HG02678 (cell line): ENCODE measurements at regions not wholly inside any gene's neighbourhood (a gene's known extent, or its start where the extent isn't known, plus 50 kb on each side); places are given as distances from the start of the nearest gene placed in this dataset.

Experiments used
- ATAC-seq: cut with Tn5 transposase; IDR thresholded peaks from one replicate; pipeline ENCODE4 v1.9.1; 2021; ENCODE audit warnings: mild to moderate bottlenecking, moderate library complexity; ENCODE audit not compliant: unreplicated experiment

DNA sequence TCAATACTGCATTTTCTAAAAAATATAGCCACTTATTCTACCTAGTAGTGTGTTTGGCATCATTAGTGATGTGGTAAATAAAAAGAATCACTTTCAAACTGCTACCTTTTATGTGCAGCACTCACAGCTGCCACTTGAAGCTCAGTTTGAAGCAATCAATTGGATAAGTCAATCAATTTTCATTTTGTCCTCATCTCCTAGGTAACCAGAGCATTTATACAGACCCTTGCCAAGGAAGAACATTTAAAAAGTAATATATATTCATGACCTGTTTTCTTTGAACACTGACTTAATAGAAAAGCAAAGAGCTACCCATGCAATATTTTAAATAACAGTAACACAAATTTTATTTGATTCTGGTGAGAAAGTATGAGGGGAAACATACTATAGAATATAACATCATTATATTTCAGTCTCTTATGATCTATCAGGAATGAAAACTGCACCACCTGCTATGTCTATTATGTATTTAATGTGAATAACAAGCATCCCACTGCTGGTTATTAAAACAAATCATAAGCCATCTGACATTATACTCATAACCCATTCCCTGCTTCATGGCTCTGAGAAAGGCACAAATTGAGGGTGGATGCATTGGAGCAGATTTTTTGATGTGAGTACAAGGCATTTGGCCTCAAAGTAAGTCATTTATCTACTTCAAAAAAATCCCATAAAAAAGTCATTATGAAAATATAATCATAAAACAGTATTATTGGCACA is 168.4 kb upstream of the C21orf91 start:
- ATAC-seq = no peak

DNA sequence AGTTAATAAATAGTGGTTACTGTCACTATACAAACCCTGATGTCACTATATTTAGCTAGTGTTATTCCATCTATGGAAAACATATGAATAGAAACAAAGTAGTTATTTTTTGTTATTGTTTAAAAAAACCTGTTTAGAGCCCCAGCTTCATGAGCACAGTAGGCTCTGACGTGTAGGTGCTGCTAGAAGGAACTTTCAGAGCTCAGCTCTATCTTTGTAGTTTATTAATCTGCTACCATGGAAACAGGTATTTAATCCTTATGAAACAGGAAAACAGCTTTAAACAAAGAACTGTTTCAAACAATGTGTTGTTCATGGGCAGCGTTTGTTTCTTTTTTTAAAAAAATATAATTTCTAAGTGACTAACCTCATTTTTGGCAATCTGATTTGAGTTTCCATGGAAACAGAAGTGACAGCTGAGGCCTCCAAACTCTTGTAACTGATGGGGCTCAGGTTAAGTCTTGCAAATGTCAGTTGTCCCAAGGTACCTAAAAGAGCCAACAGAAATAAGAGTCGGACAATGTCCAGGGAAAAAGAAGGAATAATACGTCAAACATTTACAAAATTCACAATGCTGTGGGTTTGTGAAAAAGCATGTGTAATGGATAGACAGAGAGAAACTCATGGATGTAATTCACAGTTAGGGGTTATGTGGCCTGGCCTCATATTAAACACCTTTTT is 162.0 kb upstream of the C21orf91 start:
- ATAC-seq = no peak

DNA sequence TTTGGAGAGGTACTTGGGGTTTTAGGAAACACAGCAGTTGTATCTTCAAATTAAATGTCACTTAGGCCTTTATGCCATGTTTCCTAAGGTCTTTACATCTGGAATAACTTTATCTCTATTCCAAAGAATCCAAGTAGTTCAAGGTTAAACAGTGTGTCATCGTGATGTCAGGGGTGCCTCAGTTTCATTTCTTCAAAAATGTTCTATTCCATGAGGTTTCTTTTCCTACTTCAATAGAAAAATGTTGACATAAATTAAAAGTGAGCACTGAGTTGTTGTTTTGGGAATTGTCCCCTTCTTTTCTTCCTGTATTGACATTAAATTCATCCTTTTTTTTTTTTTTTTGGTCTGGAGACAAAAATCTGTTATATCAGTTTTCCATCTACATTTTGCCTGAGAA is 160.6 kb upstream of the C21orf91 start:
- no peak for ATAC-seq

DNA sequence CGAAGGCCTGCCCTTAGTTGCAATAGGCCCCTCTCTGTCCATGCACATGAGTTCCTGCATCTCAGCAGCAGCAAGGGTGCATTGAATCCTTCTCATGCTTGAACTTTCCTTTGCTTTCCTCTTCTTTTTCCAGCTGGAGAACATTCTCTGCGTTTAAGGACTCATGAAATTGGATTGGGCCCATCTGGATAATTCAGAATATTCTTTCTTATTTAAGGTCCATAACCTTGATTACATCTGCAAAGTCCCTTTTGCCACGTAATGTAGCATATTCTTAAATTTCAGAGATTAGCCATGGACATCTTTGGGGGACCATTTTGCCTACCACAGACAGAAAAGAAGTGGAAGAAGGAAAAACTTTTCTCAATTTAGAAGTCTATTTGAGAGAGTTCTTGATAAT is 159.7 kb upstream of the C21orf91 start:
- no peak for ATAC-seq

DNA sequence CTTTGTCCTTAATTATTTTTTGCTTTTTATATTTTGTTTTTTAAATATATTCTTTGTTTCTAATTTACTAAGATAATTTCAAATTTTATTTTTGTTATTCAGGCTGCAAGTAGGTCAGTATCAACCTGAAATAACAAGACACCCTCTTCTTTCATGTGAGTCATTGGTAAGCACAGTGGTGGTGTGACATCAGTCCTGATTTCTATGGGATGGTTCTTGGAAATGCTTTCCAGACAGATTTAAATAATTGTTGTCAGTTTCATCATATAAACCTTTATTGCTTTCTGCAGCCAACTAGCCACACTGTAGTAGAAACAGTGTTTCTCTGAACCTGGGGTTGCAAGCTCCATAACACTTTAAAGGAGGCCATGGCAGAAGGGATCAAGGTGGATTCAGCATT is 157.5 kb upstream of the C21orf91 start:
- ATAC-seq = no peak

DNA sequence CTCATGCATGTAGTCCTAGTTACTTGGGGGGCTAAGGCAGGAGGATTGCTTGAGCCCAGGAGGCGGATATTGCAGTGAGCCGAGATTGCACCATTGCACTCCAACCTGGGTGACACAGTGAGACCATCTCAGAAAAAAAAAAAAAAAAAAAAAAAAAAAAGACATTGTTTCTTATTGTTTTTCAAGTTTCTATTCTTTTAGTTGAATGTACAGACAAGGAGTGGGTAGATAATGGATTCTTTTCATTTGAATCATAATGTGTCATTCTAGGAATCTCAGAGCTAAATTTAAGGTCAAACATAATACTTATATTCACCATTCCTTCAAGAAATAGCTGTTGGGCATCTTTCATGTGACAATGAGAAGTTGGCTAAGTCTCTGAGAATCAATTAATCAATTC is 157.0 kb upstream of the C21orf91 start:
- no peak for ATAC-seq

DNA sequence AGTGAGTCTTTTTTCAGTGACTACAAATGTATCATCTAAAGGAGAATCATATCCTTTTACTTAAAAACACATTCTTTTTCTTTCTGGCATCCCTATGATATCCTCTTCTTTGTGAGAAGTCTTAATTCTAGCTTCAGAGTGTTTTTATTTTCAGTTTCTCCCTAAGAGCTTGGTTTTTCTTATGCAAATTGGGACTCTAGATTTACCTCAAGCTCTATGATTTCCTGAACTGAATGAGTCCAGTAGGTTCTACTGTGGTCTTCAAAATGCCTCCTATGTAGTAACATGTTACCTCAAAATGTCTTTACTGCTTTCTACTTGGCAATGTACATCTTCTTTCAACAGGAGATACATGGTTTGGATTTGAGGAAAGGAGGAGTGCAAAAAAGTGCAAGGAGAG is 148.2 kb upstream of the C21orf91 start:
- no peak for ATAC-seq

DNA sequence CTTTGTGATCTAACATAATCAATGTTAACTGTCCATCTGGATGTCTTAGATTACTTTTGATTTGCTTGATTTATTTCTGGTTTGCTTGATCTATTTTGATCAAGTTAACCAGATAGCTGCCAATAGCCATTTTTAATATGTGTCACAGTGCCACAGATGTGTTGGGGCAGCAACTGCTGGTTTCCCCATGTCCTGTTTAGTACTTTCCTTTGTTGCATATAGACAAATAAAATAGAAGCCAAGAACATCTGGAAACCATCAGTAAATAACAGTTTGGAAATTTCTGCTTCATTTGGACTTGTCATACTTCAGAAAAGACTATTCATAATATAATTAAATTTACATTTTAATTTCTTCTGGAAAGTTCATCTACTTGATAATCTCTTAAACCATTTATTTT is 145.6 kb upstream of the C21orf91 start:
- ATAC-seq = no peak

DNA sequence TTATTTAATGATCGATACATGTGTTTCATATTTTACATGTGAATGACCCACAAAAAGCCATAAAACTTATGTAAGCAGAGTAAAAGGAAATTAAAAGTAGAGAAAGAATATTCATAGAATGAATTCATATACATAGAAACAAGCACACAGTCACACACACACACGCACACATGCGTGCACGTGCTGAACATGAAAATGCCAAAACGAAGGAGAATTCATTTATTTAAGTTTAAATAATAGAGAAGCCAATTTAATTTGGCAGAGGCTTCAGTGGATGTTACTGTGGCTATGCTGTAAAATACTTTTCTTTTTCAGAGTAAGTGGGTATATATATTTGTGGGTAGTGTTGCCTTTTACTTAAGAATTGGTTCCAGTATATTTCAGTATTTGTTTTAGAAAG is 145.0 kb upstream of the C21orf91 start:
- no peak for ATAC-seq

DNA sequence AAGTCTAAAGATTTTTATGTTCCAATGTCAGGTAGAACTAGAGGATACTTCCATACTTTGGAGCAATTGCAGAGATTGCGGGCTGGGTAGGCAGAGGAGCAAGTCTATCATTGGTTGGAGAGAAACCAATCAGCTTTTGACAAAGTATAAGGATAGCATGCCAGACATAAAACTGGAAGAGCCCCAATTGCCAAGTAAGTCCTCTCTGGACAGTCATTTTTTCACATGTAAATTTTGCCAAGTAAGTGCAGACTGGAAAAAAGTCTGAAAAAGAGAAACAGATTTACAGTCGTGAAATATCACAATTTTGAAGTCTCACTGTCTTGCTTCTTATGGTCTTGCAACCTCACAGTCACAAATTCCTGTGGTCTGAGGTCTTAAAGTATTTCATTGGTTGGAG is 131.4 kb upstream of the C21orf91 start:
- ATAC-seq = no peak

DNA sequence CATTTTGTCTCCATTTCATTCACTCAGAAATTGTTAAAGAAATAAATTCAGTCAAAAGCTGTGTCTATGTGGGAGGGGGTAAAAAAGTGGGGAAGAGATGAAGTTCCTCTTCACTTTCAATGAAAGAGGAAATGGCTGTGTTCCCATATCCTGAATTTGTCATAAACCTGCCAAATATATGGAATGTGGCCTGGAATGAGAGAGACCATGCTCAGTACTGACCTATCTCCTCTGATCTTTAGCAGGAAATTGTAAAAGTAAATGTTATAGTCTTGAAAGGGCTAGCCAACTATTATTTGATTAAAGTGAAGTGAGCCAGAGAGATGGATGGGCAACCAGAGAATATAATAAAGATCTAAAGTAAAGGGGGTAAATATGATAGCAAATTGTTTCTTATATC is 130.3 kb upstream of the C21orf91 start:
- ATAC-seq = no peak

DNA sequence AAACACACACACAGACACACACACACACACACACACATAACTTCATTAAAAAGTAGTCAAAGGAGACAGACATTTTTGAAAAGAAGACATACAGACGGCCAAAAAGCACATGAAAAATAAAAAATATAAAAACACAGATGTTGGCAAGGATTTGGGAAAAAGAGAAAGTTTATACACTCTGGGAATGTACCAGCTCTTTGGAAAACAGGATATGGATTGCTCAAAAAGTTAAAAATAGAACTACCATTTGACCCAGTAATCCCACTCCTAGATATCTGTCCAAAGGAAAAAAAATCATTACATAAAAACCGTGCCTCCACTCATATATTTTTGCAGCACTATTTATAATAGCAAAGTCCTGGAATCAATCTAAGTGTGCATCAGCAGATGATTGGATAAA is 128.4 kb upstream of the C21orf91 start:
- ATAC-seq = no peak

DNA sequence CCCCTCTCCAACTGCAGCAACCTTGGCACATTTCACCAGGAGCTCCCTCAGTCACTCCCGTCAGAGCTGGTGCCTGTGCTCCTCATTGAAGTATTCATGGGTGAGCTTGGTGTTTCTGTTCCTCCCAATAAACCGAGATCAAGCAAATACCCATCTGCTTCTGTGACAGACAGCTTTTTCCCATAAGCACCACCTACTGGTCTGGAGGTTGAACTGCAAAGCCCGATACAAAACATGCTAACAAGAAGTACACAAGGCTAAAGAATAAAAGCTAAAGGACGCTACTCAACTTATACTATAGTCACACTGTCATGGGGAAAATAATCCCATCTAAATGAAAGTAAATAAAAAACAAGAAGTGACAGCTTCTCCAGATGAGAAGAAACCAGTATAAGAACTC is 111.9 kb upstream of the C21orf91 start:
- peak; percentile 45 for ATAC-seq

DNA sequence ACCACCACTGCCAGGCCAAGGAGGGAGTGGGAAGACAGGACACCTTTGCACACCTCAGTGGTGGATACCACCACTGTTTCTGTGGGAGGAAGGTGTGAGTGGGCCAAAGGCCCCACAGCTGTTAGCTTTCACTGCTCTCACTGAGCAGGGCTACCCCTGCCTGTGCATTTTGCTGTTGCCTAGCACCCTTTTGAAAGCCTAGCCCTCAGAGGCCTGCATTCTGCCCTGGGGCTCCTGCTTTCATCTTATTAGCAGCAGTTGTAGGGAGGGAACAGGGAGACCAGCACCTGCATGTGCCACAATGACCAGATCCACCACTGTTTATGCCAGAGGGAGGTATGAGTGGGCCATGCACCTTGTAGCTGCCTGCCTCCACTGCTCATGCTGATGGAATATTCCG is 110.9 kb upstream of the C21orf91 start:
- no peak for ATAC-seq

DNA sequence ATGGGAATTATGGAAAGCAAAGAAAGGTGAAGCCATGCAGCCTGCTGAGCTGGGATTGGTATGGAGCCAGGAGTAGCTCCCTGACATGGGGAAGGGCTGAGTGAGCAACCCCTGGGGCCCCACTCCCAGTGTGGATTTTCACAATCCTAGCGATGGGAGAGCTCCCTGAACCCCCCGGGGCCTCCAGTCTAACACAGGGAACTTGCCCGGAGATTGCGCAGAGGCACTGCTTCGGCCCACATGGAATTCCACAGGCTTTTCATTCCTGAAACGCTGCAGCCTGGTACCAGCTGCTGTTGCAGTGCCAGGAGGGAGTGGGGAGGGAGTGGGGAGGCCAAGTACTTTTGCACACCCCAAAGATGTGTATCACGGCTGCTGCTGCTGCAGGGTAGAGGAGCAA is 110.4 kb upstream of the C21orf91 start:
- ATAC-seq = no peak

DNA sequence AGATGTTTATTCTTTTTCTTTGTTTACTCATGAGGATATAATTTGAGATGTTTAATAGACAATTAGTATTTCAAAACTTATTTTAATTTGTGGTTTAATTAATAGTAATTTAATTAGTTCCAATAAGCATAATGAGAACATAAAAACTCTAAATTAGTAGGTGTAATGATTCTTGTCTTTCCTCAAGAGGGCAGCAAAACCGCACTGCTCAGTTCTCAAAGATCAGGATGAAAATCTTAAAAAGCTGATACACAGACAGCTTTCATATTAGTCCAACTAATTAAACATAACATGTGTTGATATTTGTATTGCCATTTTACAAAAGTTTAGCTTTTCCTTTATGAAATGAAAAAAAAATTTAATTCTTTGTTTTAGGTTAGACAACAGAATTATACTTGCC is 106.7 kb upstream of the C21orf91 start:
- no peak for ATAC-seq

DNA sequence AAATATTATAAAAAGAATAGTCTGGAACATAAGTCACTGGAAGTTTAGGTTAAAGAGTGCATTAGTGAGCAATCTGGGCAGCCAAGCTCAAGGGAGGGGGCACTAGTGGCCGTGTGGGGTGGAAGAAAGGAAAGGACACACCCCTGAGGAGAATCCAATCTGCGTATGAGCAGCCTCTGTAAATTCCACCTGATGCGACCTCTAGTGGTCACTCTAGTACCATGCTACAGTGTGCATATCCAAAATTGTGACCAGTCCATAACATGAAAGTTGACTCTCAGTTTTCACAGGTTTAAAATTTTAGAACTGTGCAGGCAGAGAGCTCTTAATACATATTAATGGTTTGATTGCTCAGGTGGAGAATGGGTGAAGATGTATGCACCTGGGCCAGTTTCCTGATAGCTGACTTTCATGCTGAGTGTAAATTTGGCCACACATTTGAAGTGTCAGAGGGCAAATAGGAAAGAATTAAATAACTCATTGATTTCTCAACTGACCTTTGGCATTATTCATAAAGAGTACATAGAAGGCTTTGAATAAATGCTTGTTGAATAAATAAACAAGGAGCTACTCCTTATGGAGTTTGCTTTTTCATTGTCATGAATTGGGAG is 105.9 kb upstream of the C21orf91 start:
- peak; percentile 94 for ATAC-seq

DNA sequence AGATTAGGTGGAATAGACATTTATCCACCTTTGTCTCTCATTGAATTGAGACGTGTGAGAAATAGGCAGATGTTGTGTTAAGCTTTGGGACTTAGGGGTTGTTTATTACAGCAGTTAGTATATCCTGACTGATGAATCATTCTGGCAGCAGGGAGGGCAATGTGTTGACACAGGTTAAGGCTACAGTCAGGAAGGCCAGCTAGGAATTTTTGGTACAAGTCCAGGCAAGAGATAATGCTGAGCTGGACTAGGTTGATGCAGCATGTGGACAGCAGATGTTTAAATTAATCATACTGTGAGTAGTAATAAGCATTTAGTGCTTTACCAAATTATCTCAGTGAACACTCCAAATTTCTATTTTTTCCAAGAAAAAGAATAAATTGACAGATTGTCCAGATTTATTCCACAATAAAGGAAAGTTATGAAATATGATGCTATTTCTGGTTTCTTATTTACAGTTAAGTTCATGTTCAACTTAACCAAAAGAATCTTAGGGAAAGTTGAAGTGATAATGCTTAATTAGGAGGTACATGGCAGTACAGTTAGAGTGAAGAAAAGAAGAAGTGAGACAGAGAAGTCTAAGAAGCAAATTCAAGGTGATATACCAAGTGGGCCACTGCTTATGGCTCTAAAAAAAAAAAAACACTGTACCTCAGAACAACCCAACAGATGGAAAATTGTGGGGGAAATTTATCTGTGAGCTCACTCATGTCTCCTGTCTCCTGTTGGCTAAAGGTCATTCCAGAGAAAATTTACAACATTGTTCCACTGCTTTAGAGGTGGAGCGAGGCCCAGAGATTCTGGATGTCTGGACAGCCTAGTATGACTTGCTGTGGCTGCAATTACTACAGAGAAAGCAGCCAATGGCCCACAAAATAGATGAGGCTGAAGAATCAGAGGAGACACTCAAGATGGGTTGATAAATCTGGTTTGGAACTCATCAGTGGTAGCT is 102.7 kb upstream of the C21orf91 start:
- ATAC-seq = no peak

DNA sequence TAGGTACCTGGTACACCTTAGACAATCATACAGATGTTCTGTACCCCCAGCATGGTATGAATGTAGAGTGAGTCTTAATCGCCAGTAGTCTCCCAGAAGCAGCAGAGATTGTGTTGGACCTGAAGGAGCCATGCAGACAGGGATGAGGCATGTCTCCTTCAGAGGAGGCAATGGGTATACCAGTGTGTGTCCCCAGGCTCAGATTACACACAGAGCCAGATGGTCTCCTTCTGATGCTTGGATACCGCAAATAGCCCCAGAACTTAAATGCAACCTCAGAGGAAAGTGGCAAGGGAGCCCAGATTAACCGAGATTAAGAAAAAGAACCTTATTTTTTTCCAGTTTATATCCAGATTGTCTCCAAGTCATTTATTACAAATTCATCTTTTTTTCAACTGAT is 96.8 kb upstream of the C21orf91 start:
- no peak for ATAC-seq

DNA sequence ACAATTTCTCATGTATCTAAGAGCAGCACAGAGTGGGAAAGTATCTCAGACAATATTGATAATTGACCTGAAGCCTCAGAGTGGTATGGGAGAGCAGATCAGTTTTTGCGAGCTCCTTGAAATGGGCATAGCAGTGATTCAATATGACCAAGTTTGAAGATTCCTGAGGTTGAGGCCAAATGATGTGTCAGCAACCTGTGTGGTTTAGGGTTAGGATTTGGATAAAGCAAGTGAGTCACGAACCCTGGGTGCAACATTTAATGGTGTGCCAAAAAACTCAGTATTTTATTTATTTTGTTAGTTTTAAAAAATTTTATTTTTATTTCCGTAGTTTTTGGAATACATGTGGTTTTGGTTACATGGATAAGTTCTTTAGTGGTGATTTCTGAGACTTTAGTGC is 92.5 kb upstream of the C21orf91 start:
- ATAC-seq = no peak

DNA sequence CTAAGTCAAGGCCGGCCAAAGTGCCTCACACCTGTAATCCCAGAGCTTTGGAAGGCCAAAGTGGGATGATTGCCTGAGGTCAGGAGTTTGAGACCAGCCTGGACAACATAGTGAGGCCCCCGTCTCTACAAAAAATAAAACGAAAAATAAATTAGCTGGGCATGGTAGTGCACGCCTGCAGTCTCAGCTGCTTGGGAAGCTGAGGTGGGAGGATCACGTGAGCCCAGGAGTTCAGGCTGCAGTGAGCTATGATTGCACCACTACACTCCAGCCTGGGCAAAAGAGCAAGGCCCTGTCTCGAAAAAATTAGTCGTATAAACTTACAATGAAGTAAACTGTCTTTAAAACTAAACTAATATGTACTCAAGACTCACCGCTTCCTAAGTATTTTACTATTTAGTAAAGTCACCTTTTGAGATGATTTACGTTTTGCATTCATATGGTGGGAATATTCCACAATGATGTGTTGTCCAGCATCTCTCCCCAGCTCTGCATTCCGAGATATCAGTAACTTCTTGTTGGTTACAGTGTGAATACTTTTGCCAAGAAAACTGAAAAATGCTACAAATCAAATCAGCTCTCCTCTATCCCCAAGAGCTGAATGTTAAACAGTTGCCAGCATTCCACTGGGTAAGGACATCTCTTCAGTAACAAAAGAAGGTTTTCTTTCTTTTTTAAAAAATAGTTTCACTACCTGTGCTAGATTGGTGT is 84.9 kb upstream of the C21orf91 start:
- ATAC-seq = no peak
